ENCODE measurements at regions not wholly inside any gene's neighbourhood (a gene's known extent, or its start where the extent isn't known, plus 50 kb on each side); places are given as distances from the start of the nearest gene placed in this dataset.

GRCh38 chr14:58702441-58703160 lies 64.8 kb downstream of the DACT1 start:
- Mint-ChIP-seq H3K27ac (no peak overlapping the region), H3K4me1 (no peaks in the 10 kb centered on the region), H3K9me3 (no peaks in the 10 kb centered on the region), H3K36me3 (no peaks in the 10 kb centered on the region), H3K4me3 (no peak overlapping the region), H3K27me3 (ENCODE audit: low read depth in 2 of 2) (peaks cover 0 to 5% of the 10 kb centered on the region in 2 donors)
- no peak for TF ChIP-seq CTCF (IDR thresholded peaks at IDR 0.05)
- Histone ChIP-seq H3K4me1 (ENCODE audit: control insufficient read depth, insufficient read depth, low read length) (no peaks in the 10 kb centered on the region), H3K36me3 (ENCODE audit: control insufficient read depth, insufficient read depth, low read length) (no peaks in the 10 kb centered on the region), H3K4me3 (ENCODE audit: low read length) (no peak overlapping the region), H3K9me3 (ENCODE audit: control insufficient read depth, insufficient read depth, low read length) (no peaks in the 10 kb centered on the region), H3K27me3 (ENCODE audit: control insufficient read depth, insufficient read depth, low read length) (no peaks in the 10 kb centered on the region), H3K27ac (ENCODE audit: low read length) (no peak overlapping the region)
- no peak for DNase-seq
- no peak for ATAC-seq
- intact Hi-C loops (cut with micrococcal nuclease) = no loop called here
- 50% methylated on average over 1 of the region's 1 CpG for WGBS (ENCODE audit: insufficient coverage)

- Mint-ChIP-seq H3K4me3 (no peak overlapping the region), H3K27me3 (ENCODE audit: low read depth in 2 of 2) (peaks cover 0 to 5% of the 10 kb centered on the region in 2 donors), H3K4me1 (no peaks in the 10 kb centered on the region), H3K36me3 (no peaks in the 10 kb centered on the region), H3K9me3 (no peaks in the 10 kb centered on the region), H3K27ac (no peak overlapping the region)
- Histone ChIP-seq H3K4me1 (ENCODE audit: control insufficient read depth, insufficient read depth, low read length) (no peaks in the 10 kb centered on the region), H3K27ac (ENCODE audit: low read length) (no peak overlapping the region), H3K9me3 (ENCODE audit: control insufficient read depth, insufficient read depth, low read length) (no peaks in the 10 kb centered on the region), H3K27me3 (ENCODE audit: control insufficient read depth, insufficient read depth, low read length) (no peaks in the 10 kb centered on the region), H3K36me3 (ENCODE audit: control insufficient read depth, insufficient read depth, low read length) (no peaks in the 10 kb centered on the region), H3K4me3 (ENCODE audit: low read length) (no peak overlapping the region)
- TF ChIP-seq CTCF (IDR thresholded peaks at IDR 0.05) = no peak
- ATAC-seq (no peak), DNase-seq (no peak)
- intact Hi-C loops (cut with micrococcal nuclease) = no loop called here
- 100% methylated on average over 1 of the region's 1 CpG for WGBS (ENCODE audit: insufficient coverage)
Measured at GRCh38 chr14:58703161-58703506, 65.4 kb downstream of the DACT1 start.

GRCh38 chr14:58705066-58705465 lies 67.3 kb downstream of the DACT1 start:
- Mint-ChIP-seq H3K9me3 (no peaks in the 10 kb centered on the region), H3K36me3 (no peaks in the 10 kb centered on the region), H3K27ac (no peak overlapping the region), H3K27me3 (ENCODE audit: low read depth in 2 of 2) (no peaks in the 10 kb centered on the region), H3K4me1 (no peaks in the 10 kb centered on the region), H3K4me3 (no peak overlapping the region)
- WGBS (ENCODE audit: insufficient coverage) = 97% methylated on average over 2 of the region's 2 CpGs
- H3K9me3 ChIP-seq (ENCODE audit: control insufficient read depth, insufficient read depth, low read length) = no peaks in the 10 kb centered on the region
- no peaks in the 10 kb centered on the region for H3K36me3 ChIP-seq (ENCODE audit: control insufficient read depth, insufficient read depth, low read length)
- no peak overlapping the region for H3K27ac ChIP-seq (ENCODE audit: low read length)
- intact Hi-C loops (cut with micrococcal nuclease) = no loop called here
- TF ChIP-seq CTCF (IDR thresholded peaks at IDR 0.05) = no peak
- ATAC-seq (no peak), DNase-seq (no peak)
- H3K4me3 ChIP-seq (ENCODE audit: low read length) = no peak overlapping the region
- H3K27me3 ChIP-seq (ENCODE audit: control insufficient read depth, insufficient read depth, low read length) = no peaks in the 10 kb centered on the region
- no peaks in the 10 kb centered on the region for H3K4me1 ChIP-seq (ENCODE audit: control insufficient read depth, insufficient read depth, low read length)

- WGBS (ENCODE audit: insufficient coverage) = no CpG with 5 or more reads among the region's 1 CpG
- Mint-ChIP-seq H3K9me3 (no peaks in the 10 kb centered on the region), H3K4me1 (no peaks in the 10 kb centered on the region), H3K27ac (no peak overlapping the region), H3K27me3 (ENCODE audit: low read depth in 2 of 2) (no peaks in the 10 kb centered on the region), H3K4me3 (no peak overlapping the region), H3K36me3 (no peaks in the 10 kb centered on the region)
- intact Hi-C loops (cut with micrococcal nuclease) = no loop called here
- no peak for TF ChIP-seq CTCF (IDR thresholded peaks at IDR 0.05)
- Histone ChIP-seq H3K36me3 (ENCODE audit: control insufficient read depth, insufficient read depth, low read length) (no peaks in the 10 kb centered on the region), H3K27me3 (ENCODE audit: control insufficient read depth, insufficient read depth, low read length) (no peaks in the 10 kb centered on the region), H3K27ac (ENCODE audit: low read length) (no peak overlapping the region), H3K4me3 (ENCODE audit: low read length) (no peak overlapping the region), H3K4me1 (ENCODE audit: control insufficient read depth, insufficient read depth, low read length) (no peaks in the 10 kb centered on the region), H3K9me3 (ENCODE audit: control insufficient read depth, insufficient read depth, low read length) (no peaks in the 10 kb centered on the region)
- ATAC-seq = no peak
- no peak for DNase-seq
Measured at GRCh38 chr14:58707949-58708348, 70.2 kb downstream of the DACT1 start.

Measured in natural killer cell (primary cell).